CD14-positive monocyte (primary cell): ENCODE measurements at regions not wholly inside any gene's neighbourhood (a gene's known extent, or its start where the extent isn't known, plus 50 kb on each side); places are given as distances from the start of the nearest gene placed in this dataset.

Experiments used
- DNase-seq, 3 donors: peaks; one replicate each; pipeline ENCODE4 v3.0.0-alpha.2; 2011 to 2022
- H2AFZ ChIP-seq: 2 replicates; pipeline ENCODE4 v1.6.0; 2012; ENCODE audit warnings: mild to moderate bottlenecking, low read depth, low read length, inconsistent platforms; ENCODE audit not compliant: insufficient read depth, poor library complexity, severe bottlenecking
- H3K27ac ChIP-seq, 2 donors: 1 replicate in 1 of 2; 2 replicates in 1 of 2; pipeline ENCODE4 v1.5.1; 2012 to 2013; ENCODE audit warnings: low read length in 2 of 2, control low read depth in 1 of 2, inconsistent platforms in 1 of 2, low read depth in 1 of 2, mild to moderate bottlenecking in 1 of 2
- H3K27me3 ChIP-seq, 2 donors: one replicate each; pipeline versions ENCODE4 v1.6.0 to v1.6.1; 2011 to 2013; ENCODE audit warnings: low read length in 2 of 2; ENCODE audit not compliant: control insufficient read depth in 2 of 2, insufficient read depth in 2 of 2
- H3K36me3 ChIP-seq, 2 donors: replicated peaks in 1 of 2; 1 replicate in 1 of 2; 2 replicates in 1 of 2; pipeline versions ENCODE4 v1.5.1 to v1.6.1; 2012 to 2013; ENCODE audit warnings: low read length in 2 of 2, control low read depth in 1 of 2, inconsistent platforms in 1 of 2, mild to moderate bottlenecking in 1 of 2; ENCODE audit not compliant: insufficient read depth in 2 of 2, control insufficient read depth in 1 of 2
- H3K4me1 ChIP-seq, 2 donors: 1 replicate in 1 of 2; 2 replicates in 1 of 2; pipeline versions ENCODE4 v1.5.1 to v1.6.1; 2012 to 2013; ENCODE audit warnings: low read length in 2 of 2, control low read depth in 1 of 2, inconsistent platforms in 1 of 2, mild to moderate bottlenecking in 1 of 2, moderate library complexity in 1 of 2; ENCODE audit not compliant: insufficient read depth in 2 of 2, control insufficient read depth in 1 of 2
- H3K4me2 ChIP-seq: replicated peaks from 2 replicates; pipeline ENCODE3; 2012; ENCODE audit warnings: low read length, moderate library complexity, mild to moderate bottlenecking; ENCODE audit not compliant: poor library complexity, severe bottlenecking; ENCODE audit errors: extremely low read depth
- H3K4me3 ChIP-seq, 3 experiments: fragments of 200-600 bp in 1 of 3; sonication (generic) in 1 of 3; replicated peaks in 1 of 3; 1 replicate in 2 of 3; 2 replicates in 1 of 3; pipeline ENCODE4 v1.5.1; 2011 to 2013; ENCODE audit warnings: low read length in 3 of 3, mild to moderate bottlenecking in 3 of 3, control low read depth in 2 of 3, low read depth in 2 of 3, inconsistent platforms in 1 of 3, moderate library complexity in 1 of 3
- H3K79me2 ChIP-seq: 2 replicates; pipeline ENCODE4 v1.6.0; 2012; ENCODE audit warnings: mild to moderate bottlenecking, control low read depth, inconsistent platforms, low read length, moderate library complexity; ENCODE audit not compliant: insufficient read depth
- H3K9ac ChIP-seq: 2 replicates; pipeline ENCODE4 v1.6.0; 2017; ENCODE audit warnings: low read length, mild to moderate bottlenecking; ENCODE audit not compliant: insufficient read depth, poor library complexity, severe bottlenecking
- H3K9me3 ChIP-seq, 2 donors: replicated peaks in 1 of 2; 1 replicate in 1 of 2; 2 replicates in 1 of 2; pipeline versions ENCODE4 v1.5.1 to v1.6.1; 2012 to 2013; ENCODE audit warnings: low read length in 2 of 2, control low read depth in 1 of 2; ENCODE audit not compliant: control insufficient read depth in 1 of 2, insufficient read depth in 1 of 2
- H4K20me1 ChIP-seq: 2 replicates; pipeline ENCODE4 v1.6.0; 2012; ENCODE audit warnings: mild to moderate bottlenecking, low read length, control low read depth, moderate library complexity; ENCODE audit not compliant: insufficient read depth
- H3K27ac Mint-ChIP-seq, 7 donors: one replicate each; pipeline ENCODE4 v1.8.0; 2020; ENCODE audit warnings: mild to moderate bottlenecking in 7 of 7, mixed read lengths in 7 of 7, moderate library complexity in 6 of 7, inconsistent platforms in 2 of 7
- H3K27me3 Mint-ChIP-seq, 3 donors: one replicate each; pipeline ENCODE4 v1.8.0; 2021 to 2022; ENCODE audit warnings: low read depth in 3 of 3, mild to moderate bottlenecking in 3 of 3, mixed read lengths in 3 of 3, moderate library complexity in 3 of 3, inconsistent platforms in 1 of 3
- H3K36me3 Mint-ChIP-seq, 2 donors: one replicate each; pipeline ENCODE4 v1.8.0; 2020; ENCODE audit warnings: mixed read lengths in 2 of 2, inconsistent platforms in 1 of 2, mild to moderate bottlenecking in 1 of 2
- H3K4me1 Mint-ChIP-seq: one replicate; pipeline ENCODE4 v1.8.0; 2020; ENCODE audit warnings: mild to moderate bottlenecking, mixed read lengths
- H3K4me3 Mint-ChIP-seq, 2 donors: one replicate each; pipeline ENCODE4 v1.8.0; 2020; ENCODE audit warnings: mild to moderate bottlenecking in 2 of 2, mixed read lengths in 2 of 2, moderate library complexity in 1 of 2
- H3K9me3 Mint-ChIP-seq, 7 donors: one replicate each; pipeline ENCODE4 v1.8.0; 2020 to 2022; ENCODE audit warnings: mixed read lengths in 7 of 7, mild to moderate bottlenecking in 6 of 7, moderate library complexity in 6 of 7, inconsistent platforms in 2 of 7
- CTCF ChIP-seq: fragments of 200-600 bp; IDR thresholded peaks from one replicate; pipeline ENCODE4 v1.8.0; 2022; ENCODE audit warnings: antibody characterized with exemption, mild to moderate bottlenecking
- WGBS: methylation state at CpG from one replicate; pipeline ENCODE4 v1.1.5; 2013; ENCODE audit warnings: missing lambda C conversion rate; ENCODE audit not compliant: insufficient coverage; 5-methylcytosine and 5-hydroxymethylcytosine counted together
- intact Hi-C, 2 donors: fragments of 100-400 bp; cut with micrococcal nuclease; formaldehyde crosslinking; loops; one replicate each; pipeline versions ENCODE4 v1.15.0 to v1.15.1; 2023

- H3K9me3 ChIP-seq, result no peaks in the 10 kb centered on the region
- H4K20me1 ChIP-seq, result no peaks in the 10 kb centered on the region
- peaks cover 0 to 3% (median 0%) of the 10 kb centered on the region in 7 donors for H3K9me3 Mint-ChIP-seq
- WGBS, result no CpG with 5 or more reads among the region's 4 CpGs
- no peaks in the 10 kb centered on the region for H3K36me3 Mint-ChIP-seq
- no peaks in the 10 kb centered on the region for H3K27me3 ChIP-seq
- no peak overlapping the region for H3K9ac ChIP-seq
- no peak overlapping the region for H3K27ac ChIP-seq
- TF ChIP-seq CTCF, result no peak
- no peaks in the 10 kb centered on the region for H3K79me2 ChIP-seq
- intact Hi-C loops, result no loop called here
- DNase-seq, result no peak
- H2AFZ ChIP-seq, result no peak overlapping the region
- H3K4me1 ChIP-seq, result no peaks in the 10 kb centered on the region
- peaks cover 3 to 11% (median 3%) of the 10 kb centered on the region in 3 donors for H3K27me3 Mint-ChIP-seq
- no peaks in the 10 kb centered on the region for H3K36me3 ChIP-seq
- H3K27ac Mint-ChIP-seq, result peak overlapping the region in 1 of 7 donors; percentile 51
- H3K4me3 ChIP-seq, result no peak overlapping the region
- H3K4me3 Mint-ChIP-seq, result no peak overlapping the region
- no peaks in the 10 kb centered on the region for H3K4me1 Mint-ChIP-seq
- H3K4me2 ChIP-seq, result no peak overlapping the region
Measured at GRCh38 chr17:65287040-65287439, 149.9 kb downstream of the RGS9 start.

DNA sequence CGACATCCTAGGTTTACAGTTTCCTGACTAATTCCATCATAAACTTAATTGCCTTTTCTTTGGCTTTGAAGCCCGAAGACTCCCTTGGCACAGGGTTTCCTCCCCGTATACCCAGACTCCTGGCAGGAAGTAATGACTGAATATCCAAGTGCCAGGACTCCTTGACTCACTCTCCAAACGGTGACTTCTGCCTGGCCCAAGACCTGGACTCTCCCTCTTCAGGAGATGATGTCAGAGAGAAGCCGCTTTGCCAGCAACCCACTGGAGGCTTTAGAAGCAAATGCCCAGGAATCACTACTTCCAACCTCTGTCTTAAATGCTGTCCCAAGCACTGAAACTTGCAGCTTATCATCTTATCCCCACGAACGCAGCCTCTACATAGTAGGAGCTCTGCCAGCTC, 146.5 kb downstream of the RGS9 start:
- no peak for TF ChIP-seq CTCF
- DNase-seq, result no peak
- H3K27ac ChIP-seq, result no peak overlapping the region
- H3K4me1 ChIP-seq, result no peaks in the 10 kb centered on the region
- H3K9me3 ChIP-seq, result no peaks in the 10 kb centered on the region
- peaks cover 6 to 11% (median 9%) of the 10 kb centered on the region in 3 donors for H3K27me3 Mint-ChIP-seq
- no peaks in the 10 kb centered on the region for H3K27me3 ChIP-seq
- H4K20me1 ChIP-seq, result no peaks in the 10 kb centered on the region
- no peaks in the 10 kb centered on the region for H3K36me3 Mint-ChIP-seq
- peaks cover 0 to 3% (median 0%) of the 10 kb centered on the region in 7 donors for H3K9me3 Mint-ChIP-seq
- H3K9ac ChIP-seq, result no peak overlapping the region
- no peak overlapping the region for H3K4me3 Mint-ChIP-seq
- no peaks in the 10 kb centered on the region for H3K36me3 ChIP-seq
- no peak overlapping the region for H3K4me3 ChIP-seq
- no peaks in the 10 kb centered on the region for H3K79me2 ChIP-seq
- no peaks in the 10 kb centered on the region for H3K4me1 Mint-ChIP-seq
- no peak overlapping the region for H3K27ac Mint-ChIP-seq
- no peak overlapping the region for H3K4me2 ChIP-seq
- H2AFZ ChIP-seq, result no peak overlapping the region
- intact Hi-C loops, result no loop called here
- WGBS, result 90% methylated on average over 6 of the region's 7 CpGs
